ENCODE measurements at regions not wholly inside any gene's neighbourhood (a gene's known extent, or its start where the extent isn't known, plus 50 kb on each side); places are given as distances from the start of the nearest gene placed in this dataset.

- no peak for TF ChIP-seq CTCF (IDR thresholded peaks at IDR 0.05; ENCODE audit: insufficient read depth, low read depth, low read length)
- no peak for TF ChIP-seq EZH2 (IDR thresholded peaks at IDR 0.05; ENCODE audit: insufficient read depth, low read length)
Observed at GRCh38 chr5:65078331-65078730, 309.6 kb downstream of the CWC27 start.

All from astrocyte (in vitro differentiated cells and primary cell).